HCT116 (cell line): ENCODE measurements at regions not wholly inside any gene's neighbourhood (a gene's known extent, or its start where the extent isn't known, plus 50 kb on each side); places are given as distances from the start of the nearest gene placed in this dataset.
A peak's percentile ranks its signal among the peaks of the same experiment; 100 is the strongest.

Source experiments
- ATAC-seq: fragments of 200-7000 bp; cut with Tn5 transposase; 2 replicates; pipeline ENCODE4 v1.9.1; 2020; ENCODE audit warnings: mild to moderate bottlenecking, moderate library complexity
- BruUV-seq: library from RNA; stranded (reverse); fragments of 400-500 nt; replicated peaks from 2 replicates; lab custom pipeline; 2021; lab: Mats Ljungman, UMichigan
- CTCF ChIA-PET: fragments of 300-600 bp; sonication (Branson Sonifier 250); formaldehyde crosslinking; loops from one replicate; lab custom pipeline; 2021; ENCODE audit warnings: antibody characterized with exemption; lab: Charles Lee
- POLR2A ChIA-PET: fragments of 300-600, 350-600 bp; sonication (Branson Sonifier 250); formaldehyde crosslinking; loops from one replicate; lab custom pipeline; 2021; ENCODE audit warnings: antibody characterized with exemption; lab: Charles Lee
- RAD21 ChIA-PET, 2 experiments: fragments of 300-600 bp; sonication (Branson Sonifier 250); formaldehyde crosslinking; loops; one replicate each; lab custom pipeline; 2023; ENCODE audit warnings: low total read pairs in 2 of 2; ENCODE audit not compliant: uncharacterized antibody in 2 of 2, unreplicated experiment in 2 of 2, low non-redundant PET in 1 of 2; lab: Charles Lee
- DNase-seq: peaks from one replicate; pipeline ENCODE4 v3.0.0-alpha.2; 2010; ENCODE audit warnings: low read depth, low spot score
- H2AFZ ChIP-seq: fragments of 200-600 bp; shearing (Covaris generic), sonication (generic); 2 replicates; pipeline ENCODE4 v1.6.1; 2017; ENCODE audit warnings: low read depth, mixed run types, mixed read lengths, antibody characterized with exemption, low read length; ENCODE audit not compliant: poor library complexity, severe bottlenecking
- H3K27ac ChIP-seq: 2 replicates; pipeline ENCODE4 v1.5.1; 2012; ENCODE audit warnings: low read depth, low read length
- H3K27me3 ChIP-seq: fragments of 200-600 bp; sonication (generic); 2 replicates; pipeline ENCODE4 v1.6.1; 2016; ENCODE audit warnings: mixed run types, low read length, mixed read lengths; ENCODE audit not compliant: insufficient read depth
- H3K36me3 ChIP-seq, 2 experiments: fragments of 200-500 bp in 1 of 2; fragments of 200-600 bp in 1 of 2; sonication (Bioruptor generic) in 1 of 2; sonication (generic) in 1 of 2; 2 replicates each; pipeline versions ENCODE4 v1.5.1 to v1.6.1; 2014 to 2016; ENCODE audit warnings: low read length in 2 of 2, inconsistent platforms in 1 of 2, mixed read lengths in 1 of 2, mixed run types in 1 of 2; ENCODE audit not compliant: insufficient read depth in 2 of 2, control insufficient read depth in 1 of 2
- H3K4me1 ChIP-seq, 2 experiments: fragments of 200-600 bp in 1 of 2; sonication (generic) in 1 of 2; 2 replicates each; pipeline versions ENCODE4 v1.5.1 to v1.6.1; 2012 to 2017; ENCODE audit warnings: low read length in 2 of 2, inconsistent platforms in 1 of 2, mild to moderate bottlenecking in 1 of 2, mixed read lengths in 1 of 2, mixed run types in 1 of 2, moderate library complexity in 1 of 2; ENCODE audit not compliant: insufficient read depth in 2 of 2, control insufficient read depth in 1 of 2
- H3K4me2 ChIP-seq: fragments of 200-600 bp; sonication (generic); 2 replicates; pipeline ENCODE4 v1.6.1; 2017; ENCODE audit warnings: mixed run types, low read length, mixed read lengths
- H3K4me3 ChIP-seq, 2 experiments: fragments of 200-600 bp in 1 of 2; sonication (generic) in 1 of 2; replicated peaks in 1 of 2; 2 replicates each; pipeline ENCODE4 v1.5.1; 2011 to 2016; ENCODE audit warnings: low read length in 2 of 2, control low read depth in 1 of 2, low read depth in 1 of 2, mild to moderate bottlenecking in 1 of 2, mixed read lengths in 1 of 2, mixed run types in 1 of 2
- H3K79me2 ChIP-seq: fragments of 200-600 bp; sonication (generic); 2 replicates; pipeline ENCODE4 v1.6.1; 2017; ENCODE audit warnings: mild to moderate bottlenecking, mixed run types, low read length, moderate library complexity, mixed read lengths; ENCODE audit not compliant: insufficient read depth
- H3K9ac ChIP-seq: fragments of 200-600 bp; sonication (generic); 2 replicates; pipeline ENCODE4 v1.6.1; 2016; ENCODE audit warnings: low read length, mixed read lengths
- H3K9me2 ChIP-seq: fragments of 200-600 bp; sonication (generic), shearing (Covaris generic); 2 replicates; pipeline ENCODE4 v1.6.1; 2017; ENCODE audit warnings: mixed run types, mild to moderate bottlenecking, moderate library complexity; ENCODE audit not compliant: insufficient read depth
- H3K9me3 ChIP-seq, 2 experiments: fragments of 200-500 bp in 1 of 2; fragments of 200-600 bp in 1 of 2; sonication (Bioruptor generic) in 1 of 2; sonication (generic) in 1 of 2; 2 replicates each; pipeline ENCODE4 v1.6.1; 2014 to 2017; ENCODE audit warnings: low read length in 2 of 2, mixed read lengths in 2 of 2, inconsistent platforms in 1 of 2, low read depth in 1 of 2, mild to moderate bottlenecking in 1 of 2, mixed run types in 1 of 2, moderate library complexity in 1 of 2; ENCODE audit not compliant: control insufficient read depth in 1 of 2, insufficient read depth in 1 of 2
- H4K20me1 ChIP-seq: fragments of 200-600 bp; sonication (generic), shearing (Covaris generic); 2 replicates; pipeline ENCODE4 v1.6.1; 2017; ENCODE audit warnings: mixed run types, mild to moderate bottlenecking, moderate library complexity; ENCODE audit not compliant: insufficient read depth
- POLR2AphosphoS5 ChIP-seq: IDR thresholded peaks from 2 replicates; pipeline ENCODE4 v1.6.1; 2011; ENCODE audit warnings: mild to moderate bottlenecking, low read depth, low read length, moderate library complexity
- RAD21 ChIP-seq: IDR thresholded peaks from 2 replicates; pipeline ENCODE4 v1.6.1; 2012; ENCODE audit warnings: low read depth, mild to moderate bottlenecking
- SP1 ChIP-seq: IDR thresholded peaks from 2 replicates; pipeline ENCODE4 v1.6.1; 2012; ENCODE audit warnings: low read depth
- SRF ChIP-seq: IDR thresholded peaks from 2 replicates; pipeline ENCODE4 v1.6.1; 2012; ENCODE audit warnings: low read depth
- ZNF274 ChIP-seq: fragments of 200-500 bp; sonication (Bioruptor generic); IDR thresholded peaks from 2 replicates; pipeline ENCODE4 v1.6.1; 2014; ENCODE audit warnings: mild to moderate bottlenecking, low read depth, low read length, inconsistent platforms
- intact Hi-C: fragments of 100-400 bp; cut with micrococcal nuclease; formaldehyde crosslinking; loops from 2 replicates; pipeline ENCODE4 v1.10.0; 2022
- TF ChIP-seq, protein P1 (sequence below): IDR thresholded peaks from 2 replicates; pipeline ENCODE4 v1.6.1; 2012; ENCODE audit warnings: low read depth

DNA sequence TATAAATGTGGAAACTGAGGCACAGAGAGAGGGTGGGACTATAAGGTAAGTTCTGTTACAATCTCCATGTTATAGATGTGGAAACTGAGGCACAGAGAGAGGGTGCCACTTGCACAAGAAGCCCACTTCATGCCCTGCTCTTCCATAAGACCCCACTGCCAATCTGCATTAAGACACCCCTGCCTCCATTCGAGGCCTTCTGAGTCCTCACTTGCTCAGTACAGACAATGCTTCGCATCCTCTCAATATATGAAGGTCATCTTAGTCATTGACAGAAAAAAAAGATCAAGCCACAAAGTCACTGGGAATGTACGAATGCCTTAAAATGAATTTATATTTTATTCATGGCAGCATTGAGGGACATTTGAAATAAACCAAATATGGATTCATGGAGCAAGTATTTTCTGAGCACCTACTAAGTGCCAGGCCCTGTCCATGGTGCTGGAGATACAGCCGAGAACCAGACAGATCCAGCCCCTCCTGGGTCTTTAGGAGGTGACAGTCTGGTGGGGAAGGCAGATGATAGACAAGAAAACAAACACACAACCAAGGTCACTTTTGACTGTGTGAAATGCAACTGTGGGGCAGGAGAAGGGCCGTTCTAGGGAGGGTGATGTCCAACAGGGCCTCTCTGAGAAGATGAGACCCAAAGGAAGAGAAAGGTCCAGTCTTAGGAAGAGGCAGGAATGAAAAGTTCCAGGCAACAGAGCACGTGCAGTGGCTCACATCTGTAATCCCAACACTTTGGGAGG is 92.5 kb upstream of the PTPN1 start:
- no peaks in the 10 kb centered on the region for H4K20me1 ChIP-seq
- no peak overlapping the region for H3K4me2 ChIP-seq
- RAD21 ChIA-PET: no interaction called here
- DNase-seq: no peak
- CTCF ChIA-PET: no interaction called here
- H3K27ac ChIP-seq: no peak overlapping the region
- H3K79me2 ChIP-seq: no peaks in the 10 kb centered on the region
- H3K9me2 ChIP-seq: no peaks in the 10 kb centered on the region
- H3K4me3 ChIP-seq: no peak overlapping the region
- BruUV-seq: no TSS peak
- no peak overlapping the region for H3K9ac ChIP-seq
- ATAC-seq: no peak
- no peaks in the 10 kb centered on the region for H3K36me3 ChIP-seq
- no peaks in the 10 kb centered on the region for H3K27me3 ChIP-seq
- no peak overlapping the region for H2AFZ ChIP-seq
- peaks cover 24% of the 10 kb centered on the region in 2 experiments for H3K4me1 ChIP-seq
- intact Hi-C loops: no loop called here
- TF ChIP-seq RAD21 (no peak), POLR2AphosphoS5 (no peak), ZNF274 (no peak), SRF (no peak), SP1 (no peak)
- TF ChIP-seq, protein P1, sequence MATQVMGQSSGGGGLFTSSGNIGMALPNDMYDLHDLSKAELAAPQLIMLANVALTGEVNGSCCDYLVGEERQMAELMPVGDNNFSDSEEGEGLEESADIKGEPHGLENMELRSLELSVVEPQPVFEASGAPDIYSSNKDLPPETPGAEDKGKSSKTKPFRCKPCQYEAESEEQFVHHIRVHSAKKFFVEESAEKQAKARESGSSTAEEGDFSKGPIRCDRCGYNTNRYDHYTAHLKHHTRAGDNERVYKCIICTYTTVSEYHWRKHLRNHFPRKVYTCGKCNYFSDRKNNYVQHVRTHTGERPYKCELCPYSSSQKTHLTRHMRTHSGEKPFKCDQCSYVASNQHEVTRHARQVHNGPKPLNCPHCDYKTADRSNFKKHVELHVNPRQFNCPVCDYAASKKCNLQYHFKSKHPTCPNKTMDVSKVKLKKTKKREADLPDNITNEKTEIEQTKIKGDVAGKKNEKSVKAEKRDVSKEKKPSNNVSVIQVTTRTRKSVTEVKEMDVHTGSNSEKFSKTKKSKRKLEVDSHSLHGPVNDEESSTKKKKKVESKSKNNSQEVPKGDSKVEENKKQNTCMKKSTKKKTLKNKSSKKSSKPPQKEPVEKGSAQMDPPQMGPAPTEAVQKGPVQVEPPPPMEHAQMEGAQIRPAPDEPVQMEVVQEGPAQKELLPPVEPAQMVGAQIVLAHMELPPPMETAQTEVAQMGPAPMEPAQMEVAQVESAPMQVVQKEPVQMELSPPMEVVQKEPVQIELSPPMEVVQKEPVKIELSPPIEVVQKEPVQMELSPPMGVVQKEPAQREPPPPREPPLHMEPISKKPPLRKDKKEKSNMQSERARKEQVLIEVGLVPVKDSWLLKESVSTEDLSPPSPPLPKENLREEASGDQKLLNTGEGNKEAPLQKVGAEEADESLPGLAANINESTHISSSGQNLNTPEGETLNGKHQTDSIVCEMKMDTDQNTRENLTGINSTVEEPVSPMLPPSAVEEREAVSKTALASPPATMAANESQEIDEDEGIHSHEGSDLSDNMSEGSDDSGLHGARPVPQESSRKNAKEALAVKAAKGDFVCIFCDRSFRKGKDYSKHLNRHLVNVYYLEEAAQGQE: peak; percentile 74
- POLR2A ChIA-PET: no interaction called here
- no peaks in the 10 kb centered on the region; a peak in 1 of 4 replicates for H3K9me3 ChIP-seq
